Adipocyte (in vitro differentiated cells): ENCODE measurements at regions not wholly inside any gene's neighbourhood (a gene's known extent, or its start where the extent isn't known, plus 50 kb on each side); places are given as distances from the start of the nearest gene placed in this dataset.

Experiments used
- DNase-seq: peaks from one replicate; pipeline ENCODE4 v3.0.0-alpha.2; 2015; ENCODE audit warnings: low read depth
- H3K27me3 ChIP-seq: replicated peaks from 2 replicates; pipeline ENCODE4 v1.7.0; 2013; ENCODE audit warnings: mild to moderate bottlenecking, low read length, moderate library complexity; ENCODE audit not compliant: control insufficient read depth, insufficient read depth
- H3K36me3 ChIP-seq: 2 replicates; pipeline ENCODE4 v1.7.0; 2013; ENCODE audit warnings: low read length, mild to moderate bottlenecking, moderate library complexity; ENCODE audit not compliant: control insufficient read depth, insufficient read depth, severe bottlenecking
- H3K4me1 ChIP-seq: 2 replicates; pipeline ENCODE4 v1.7.0; 2013; ENCODE audit warnings: mild to moderate bottlenecking, low read length, moderate library complexity; ENCODE audit not compliant: control insufficient read depth, insufficient read depth
- H3K4me3 ChIP-seq: 2 replicates; pipeline ENCODE4 v1.7.0; 2013; ENCODE audit warnings: mild to moderate bottlenecking, low read length, moderate library complexity
- H3K9ac ChIP-seq: 2 replicates; pipeline ENCODE4 v1.7.0; 2013; ENCODE audit warnings: mild to moderate bottlenecking, low read length, moderate library complexity
- H3K9me3 ChIP-seq: 2 replicates; pipeline ENCODE4 v1.7.0; 2013; ENCODE audit warnings: mild to moderate bottlenecking, low read length, moderate library complexity; ENCODE audit not compliant: control insufficient read depth

- no peak overlapping the region for H3K4me3 ChIP-seq
These were observed 393.9 kb upstream of the MCTP2 start for GRCh38 chr15:93837450-93837849.

GRCh38 chr15:93835344-93835743 lies 396.0 kb upstream of the MCTP2 start:
- H3K36me3 ChIP-seq, result no peaks in the 10 kb centered on the region
- no peaks in the 10 kb centered on the region for H3K9me3 ChIP-seq
- no peak overlapping the region for H3K9ac ChIP-seq
- no peaks in the 10 kb centered on the region for H3K4me1 ChIP-seq
- DNase-seq, result no peak
- H3K4me3 ChIP-seq, result no peak overlapping the region
- H3K27me3 ChIP-seq, result no peaks in the 10 kb centered on the region

More at GRCh38 chr15:93837450-93837849, 393.9 kb upstream of the MCTP2 start:
- H3K9me3 ChIP-seq, result no peaks in the 10 kb centered on the region
- H3K27me3 ChIP-seq, result no peaks in the 10 kb centered on the region
- no peak for DNase-seq
- no peaks in the 10 kb centered on the region for H3K4me1 ChIP-seq
- no peak overlapping the region for H3K9ac ChIP-seq
- no peaks in the 10 kb centered on the region for H3K36me3 ChIP-seq

DNA sequence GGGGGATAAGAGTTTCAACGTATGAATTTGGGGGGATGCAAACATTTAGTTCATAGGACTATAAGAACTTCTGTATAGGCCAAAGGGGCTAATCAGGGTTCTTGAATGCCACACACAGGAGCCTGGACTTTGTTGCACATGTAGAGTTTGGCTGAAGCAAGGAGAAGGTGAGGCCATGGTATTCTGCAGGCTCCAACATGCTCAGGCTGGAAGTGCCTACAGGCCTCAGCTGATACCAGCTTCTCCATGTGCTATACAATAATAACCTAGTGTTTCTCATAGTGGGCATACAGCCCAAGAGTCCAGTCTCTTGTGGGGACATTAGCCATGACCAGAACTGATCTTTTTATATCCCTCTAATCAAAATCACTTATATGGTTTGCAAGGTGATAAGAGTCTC lies 399.7 kb upstream of the MCTP2 start:
- Histone ChIP-seq H3K4me1 (peaks cover 13% of the 10 kb centered on the region), H3K9ac (no peak overlapping the region), H3K4me3 (no peak overlapping the region), H3K36me3 (no peaks in the 10 kb centered on the region), H3K9me3 (no peaks in the 10 kb centered on the region), H3K27me3 (no peaks in the 10 kb centered on the region)
- DNase-seq, result no peak

DNA sequence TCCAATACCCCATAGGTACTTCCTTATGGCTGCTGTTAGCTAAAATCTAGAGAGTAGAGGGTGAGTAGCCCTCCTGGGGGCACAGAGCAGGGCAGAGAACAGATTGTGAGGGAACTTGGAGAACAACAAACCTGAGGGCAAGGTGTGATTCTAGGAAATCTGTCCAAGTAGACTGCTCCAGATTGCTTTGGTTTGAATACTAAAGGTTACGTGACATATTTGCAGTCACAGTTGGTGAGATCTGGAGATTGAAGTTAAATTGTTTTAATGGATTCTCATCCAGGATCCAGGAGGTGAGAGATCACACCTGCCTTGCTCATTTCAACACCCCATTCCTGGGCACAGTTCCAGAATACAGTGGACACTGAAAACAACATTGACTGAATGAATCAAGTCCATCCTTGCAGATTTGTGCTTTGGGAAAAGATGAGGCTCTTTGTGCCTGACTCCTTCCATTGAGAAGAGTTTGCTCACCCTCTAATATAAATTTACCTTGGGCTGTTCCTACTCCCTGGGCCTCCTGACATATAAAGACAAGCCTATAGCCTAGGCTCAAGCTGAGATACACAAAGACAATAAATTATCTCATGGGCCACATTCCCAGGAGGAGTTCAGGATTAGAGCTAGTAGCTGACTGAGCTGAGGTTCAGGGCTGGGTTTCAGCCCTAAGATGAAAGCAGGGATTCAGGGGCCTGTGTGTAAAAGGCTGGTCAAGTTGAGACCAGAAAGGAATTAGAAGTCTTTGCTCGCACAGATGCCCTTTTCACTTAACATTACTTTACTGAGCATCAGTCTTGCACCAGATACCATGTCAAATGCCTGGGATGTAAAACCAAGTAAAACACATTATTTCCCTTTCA lies 400.9 kb upstream of the MCTP2 start:
- H3K4me3 ChIP-seq, result no peak overlapping the region
- H3K36me3 ChIP-seq, result no peaks in the 10 kb centered on the region
- peaks cover 13% of the 10 kb centered on the region for H3K4me1 ChIP-seq
- H3K9ac ChIP-seq, result peak overlapping the region; percentile 8
- no peaks in the 10 kb centered on the region for H3K9me3 ChIP-seq
- DNase-seq, result no peak
- no peaks in the 10 kb centered on the region for H3K27me3 ChIP-seq

DNA sequence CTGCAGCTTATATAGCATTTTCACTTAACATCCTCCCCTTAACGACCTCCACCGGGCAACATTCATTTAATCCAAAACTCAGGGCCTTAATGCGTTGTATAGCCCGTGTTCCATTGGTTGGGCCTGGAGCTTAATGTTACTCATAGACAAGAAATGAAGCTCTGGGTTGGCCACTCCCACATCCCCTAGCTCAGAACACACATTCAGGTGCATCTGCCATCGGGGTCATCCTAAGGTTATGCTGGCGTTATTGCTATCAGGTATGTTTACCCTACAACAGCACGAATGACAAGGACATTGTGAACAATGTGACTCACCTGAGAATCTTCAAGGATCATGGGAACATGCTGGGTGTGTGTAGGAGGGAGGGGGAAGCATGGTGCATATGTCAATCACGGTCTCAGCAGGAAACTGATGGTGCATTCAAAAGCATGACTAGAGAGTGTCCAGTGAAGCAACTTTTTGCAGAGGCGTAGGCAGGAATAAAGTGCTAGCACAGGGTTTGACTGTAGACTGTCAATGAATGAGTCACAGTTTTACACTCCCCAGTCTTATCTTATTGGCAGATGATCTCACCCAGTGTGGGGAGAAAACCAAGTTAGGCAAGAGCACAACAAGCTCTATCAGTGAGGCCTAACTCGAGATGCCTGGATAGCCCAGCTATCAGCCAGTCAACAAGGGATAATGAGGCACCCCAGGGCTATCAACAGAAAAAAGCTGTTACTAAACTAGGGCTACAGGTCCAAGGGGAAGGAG lies 402.1 kb upstream of the MCTP2 start:
- peaks cover 17% of the 10 kb centered on the region for H3K4me1 ChIP-seq
- peak overlapping the region; percentile 8 for H3K9ac ChIP-seq
- H3K4me3 ChIP-seq, result no peak overlapping the region
- H3K9me3 ChIP-seq, result no peaks in the 10 kb centered on the region
- H3K27me3 ChIP-seq, result no peaks in the 10 kb centered on the region
- no peaks in the 10 kb centered on the region for H3K36me3 ChIP-seq
- DNase-seq, result no peak

DNA sequence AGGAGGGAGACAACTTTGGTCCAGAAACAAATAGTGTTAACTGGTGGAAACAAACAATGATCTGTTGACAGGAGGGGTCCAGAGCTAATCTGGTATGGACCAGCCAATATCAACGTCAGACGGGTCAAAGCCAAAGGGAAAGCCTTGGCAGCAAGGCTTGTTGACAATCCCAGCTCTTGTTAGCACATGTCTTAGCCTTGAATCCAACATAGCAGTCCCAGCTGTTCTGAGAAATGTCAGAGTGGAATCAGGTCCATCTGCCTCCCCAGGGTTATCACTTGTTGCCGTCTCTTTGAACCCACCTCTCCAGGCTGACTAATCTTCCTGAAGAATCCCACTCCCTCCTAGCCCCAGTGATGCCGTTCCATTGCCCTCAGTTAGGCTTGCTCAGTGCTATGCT lies 404.6 kb upstream of the MCTP2 start:
- Histone ChIP-seq H3K36me3 (no peaks in the 10 kb centered on the region), H3K9ac (no peak overlapping the region), H3K27me3 (no peaks in the 10 kb centered on the region), H3K4me1 (peaks cover 22% of the 10 kb centered on the region), H3K4me3 (no peak overlapping the region), H3K9me3 (no peaks in the 10 kb centered on the region)
- no peak for DNase-seq

DNA sequence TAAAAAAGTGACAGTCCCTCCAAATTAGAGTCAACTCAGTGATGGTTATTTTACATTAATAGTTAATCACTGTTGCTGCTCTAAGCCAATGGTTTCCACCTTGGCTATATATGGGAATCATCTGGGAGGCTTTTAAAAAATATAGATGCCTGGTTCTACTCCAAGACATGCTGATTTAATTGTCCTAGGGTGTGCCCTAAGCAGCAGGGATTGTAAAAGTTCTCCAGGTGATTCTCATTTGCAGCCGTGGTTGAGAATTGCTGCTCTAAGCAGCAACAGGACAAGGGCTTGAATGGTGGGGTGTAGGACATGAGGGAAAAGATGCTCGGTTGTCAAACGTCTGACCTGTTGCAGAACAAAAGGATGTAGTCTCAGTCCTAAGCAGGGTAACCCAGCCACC lies 405.1 kb upstream of the MCTP2 start:
- H3K9me3 ChIP-seq, result no peaks in the 10 kb centered on the region
- DNase-seq, result no peak
- H3K4me3 ChIP-seq, result no peak overlapping the region
- peaks cover 22% of the 10 kb centered on the region for H3K4me1 ChIP-seq
- H3K27me3 ChIP-seq, result no peaks in the 10 kb centered on the region
- no peaks in the 10 kb centered on the region for H3K36me3 ChIP-seq
- H3K9ac ChIP-seq, result no peak overlapping the region

DNA sequence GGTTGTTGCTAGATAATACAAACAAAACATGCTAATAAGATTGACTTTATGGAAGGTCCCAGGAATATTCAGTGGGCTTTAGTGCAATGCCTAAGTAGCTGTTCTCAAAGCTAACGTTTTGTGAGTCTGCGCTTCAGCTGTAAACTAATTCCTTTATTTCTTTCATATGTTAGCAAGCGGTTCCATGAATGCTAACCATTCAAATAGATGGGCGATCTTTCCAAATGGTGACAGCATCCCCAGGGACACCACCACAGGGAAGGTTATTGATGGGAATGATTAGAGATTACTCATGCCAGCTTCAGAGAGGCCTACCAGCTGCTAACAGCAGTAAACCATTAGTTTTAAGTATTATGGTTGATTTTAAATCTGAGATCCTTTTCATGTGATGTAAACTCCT lies 405.7 kb upstream of the MCTP2 start:
- Histone ChIP-seq H3K27me3 (no peaks in the 10 kb centered on the region), H3K4me3 (no peak overlapping the region), H3K9ac (no peak overlapping the region), H3K9me3 (no peaks in the 10 kb centered on the region), H3K4me1 (peaks cover 22% of the 10 kb centered on the region), H3K36me3 (no peaks in the 10 kb centered on the region)
- no peak for DNase-seq

DNA sequence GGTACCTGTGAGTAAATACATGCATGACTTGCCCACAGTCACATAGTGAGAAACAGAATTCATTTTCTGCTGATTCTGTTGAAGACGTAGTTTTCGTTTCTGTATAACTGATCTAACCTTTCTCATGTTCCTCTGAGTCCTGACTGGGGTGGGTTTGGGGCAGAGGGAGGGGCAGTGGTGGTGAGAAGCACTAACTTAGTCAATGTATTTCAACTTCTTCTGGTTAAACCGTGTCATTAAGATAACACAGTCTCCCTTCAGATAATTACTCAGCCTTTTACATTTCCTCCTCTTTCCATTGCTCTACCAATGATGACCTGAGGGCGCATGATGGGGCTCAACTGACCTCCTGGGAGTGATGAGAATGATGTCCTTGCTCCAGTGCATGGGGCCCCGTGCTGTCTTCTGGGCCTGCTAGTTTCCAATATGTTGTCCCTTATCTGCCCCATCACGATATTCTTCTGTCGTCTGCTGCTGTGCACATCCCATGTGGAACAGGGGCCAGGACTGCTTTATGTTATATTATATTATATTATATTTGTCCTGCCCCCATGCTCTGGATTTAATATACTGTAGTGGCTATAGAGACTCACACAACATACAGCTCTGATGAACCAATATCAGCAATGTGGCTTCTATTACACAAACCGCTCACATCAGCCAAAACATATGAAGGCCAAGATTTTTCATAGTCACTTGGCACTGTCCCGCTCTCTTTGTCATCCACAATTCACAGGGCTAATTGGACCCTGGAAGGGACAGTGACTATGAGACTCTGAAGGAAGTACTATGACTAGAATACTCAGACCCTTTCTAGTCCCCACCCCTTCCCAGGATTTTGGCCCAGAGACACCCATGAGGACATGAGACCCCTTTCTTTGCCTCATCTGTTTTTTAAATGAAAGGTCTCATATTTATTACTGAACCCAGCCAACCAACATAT lies 407.1 kb upstream of the MCTP2 start:
- Histone ChIP-seq H3K36me3 (no peaks in the 10 kb centered on the region), H3K27me3 (no peaks in the 10 kb centered on the region), H3K4me1 (peaks cover 13% of the 10 kb centered on the region), H3K4me3 (no peak overlapping the region), H3K9ac (no peak overlapping the region), H3K9me3 (no peaks in the 10 kb centered on the region)
- no peak for DNase-seq

GRCh38 chr15:93820566-93820965 lies 410.8 kb upstream of the MCTP2 start:
- DNase-seq, result no peak

GRCh38 chr15:93819826-93820225 lies 411.5 kb upstream of the MCTP2 start:
- Histone ChIP-seq H3K9ac (no peak overlapping the region), H3K4me1 (peaks cover 9% of the 10 kb centered on the region), H3K36me3 (no peaks in the 10 kb centered on the region), H3K4me3 (no peak overlapping the region), H3K27me3 (no peaks in the 10 kb centered on the region), H3K9me3 (peaks cover 11% of the 10 kb centered on the region)
- DNase-seq, result no peak

More at GRCh38 chr15:93820566-93820965, 410.8 kb upstream of the MCTP2 start:
- no peak overlapping the region for H3K4me3 ChIP-seq
- peaks cover 6% of the 10 kb centered on the region for H3K9me3 ChIP-seq
- no peaks in the 10 kb centered on the region for H3K36me3 ChIP-seq
- no peak overlapping the region for H3K9ac ChIP-seq
- peaks cover 9% of the 10 kb centered on the region for H3K4me1 ChIP-seq
- H3K27me3 ChIP-seq, result no peaks in the 10 kb centered on the region
